IPS-20b (cell line): ENCODE measurements at regions not wholly inside any gene's neighbourhood (a gene's known extent, or its start where the extent isn't known, plus 50 kb on each side); places are given as distances from the start of the nearest gene placed in this dataset.

Experiments
- H3K27ac ChIP-seq: one replicate; pipeline ENCODE4 v1.5.1; 2013; ENCODE audit warnings: low read length
- H3K27me3 ChIP-seq: 2 replicates; pipeline ENCODE4 v1.6.1; 2013; ENCODE audit warnings: mild to moderate bottlenecking, low read length, inconsistent platforms; ENCODE audit not compliant: insufficient read depth
- H3K36me3 ChIP-seq: 2 replicates; pipeline ENCODE4 v1.6.1; 2013; ENCODE audit warnings: low read depth, mild to moderate bottlenecking, inconsistent platforms, low read length, moderate library complexity; ENCODE audit not compliant: insufficient read depth
- H3K4me1 ChIP-seq: 2 replicates; pipeline ENCODE4 v1.6.1; 2013; ENCODE audit warnings: mild to moderate bottlenecking, control low read depth, inconsistent platforms, low read length, moderate library complexity; ENCODE audit not compliant: insufficient read depth
- H3K4me3 ChIP-seq: 2 replicates; pipeline ENCODE4 v1.5.1; 2013; ENCODE audit warnings: mild to moderate bottlenecking, low read length, inconsistent platforms
- H3K9ac ChIP-seq: 2 replicates; pipeline ENCODE4 v1.6.1; 2013; ENCODE audit warnings: low read depth, mild to moderate bottlenecking, inconsistent platforms, low read length, moderate library complexity
- H3K9me3 ChIP-seq: 2 replicates; pipeline ENCODE4 v1.6.1; 2013; ENCODE audit warnings: mild to moderate bottlenecking, low read depth, low read length, inconsistent platforms; ENCODE audit not compliant: insufficient read depth

DNA sequence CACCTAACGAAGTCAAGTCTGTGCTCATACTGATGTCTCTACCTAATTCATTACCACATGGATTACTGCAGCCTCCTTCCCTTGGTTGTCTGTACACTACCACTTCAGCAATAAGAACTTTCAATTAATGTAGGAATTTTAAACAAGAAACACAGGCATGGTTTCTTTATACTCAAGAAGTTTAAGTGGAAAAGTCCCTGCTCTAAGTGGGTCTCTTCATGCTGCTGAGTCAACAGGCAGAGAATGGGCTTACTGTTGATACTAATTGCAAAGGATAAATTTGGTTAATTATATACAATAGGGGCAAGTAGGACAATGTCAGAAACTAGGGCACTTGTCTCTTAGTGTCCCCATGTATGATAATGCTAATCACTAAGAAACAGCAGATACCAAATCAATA is 392.6 kb downstream of the DSEL start:
- Histone ChIP-seq H3K4me3 (no peak overlapping the region), H3K36me3 (no peaks in the 10 kb centered on the region)

DNA sequence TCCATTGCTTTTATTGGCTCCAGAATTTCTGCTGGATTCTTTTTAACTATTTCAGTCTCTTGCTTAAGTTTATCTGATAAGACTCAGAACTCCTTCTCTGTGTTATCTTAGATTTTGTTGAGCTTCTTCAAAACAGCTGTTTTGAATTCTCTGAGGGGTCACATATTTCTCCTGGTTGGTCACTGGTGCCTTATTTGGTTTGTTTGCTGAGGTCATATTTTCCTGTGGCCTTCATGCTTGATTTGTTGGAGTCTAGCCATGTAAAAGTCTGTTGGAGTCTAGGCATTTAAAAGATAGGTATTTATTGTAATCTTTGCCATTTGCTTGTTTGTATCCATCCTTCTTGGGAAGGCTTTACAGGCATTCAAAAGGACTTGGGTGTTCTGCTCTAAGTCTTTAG is 398.7 kb downstream of the DSEL start:
- Histone ChIP-seq H3K9me3 (no peaks in the 10 kb centered on the region), H3K27me3 (no peaks in the 10 kb centered on the region), H3K4me3 (no peak overlapping the region), H3K27ac (no peak overlapping the region), H3K36me3 (no peaks in the 10 kb centered on the region), H3K9ac (no peak overlapping the region), H3K4me1 (no peaks in the 10 kb centered on the region)

More for the DNA sequence above, 392.6 kb downstream of the DSEL start:
- Histone ChIP-seq H3K27me3 (no peaks in the 10 kb centered on the region), H3K27ac (no peak overlapping the region), H3K9ac (no peak overlapping the region), H3K4me1 (no peaks in the 10 kb centered on the region), H3K9me3 (0 out of 2 replicates have a peak, but pooled peaks cover 7% of the 10 kb centered on the region)

DNA sequence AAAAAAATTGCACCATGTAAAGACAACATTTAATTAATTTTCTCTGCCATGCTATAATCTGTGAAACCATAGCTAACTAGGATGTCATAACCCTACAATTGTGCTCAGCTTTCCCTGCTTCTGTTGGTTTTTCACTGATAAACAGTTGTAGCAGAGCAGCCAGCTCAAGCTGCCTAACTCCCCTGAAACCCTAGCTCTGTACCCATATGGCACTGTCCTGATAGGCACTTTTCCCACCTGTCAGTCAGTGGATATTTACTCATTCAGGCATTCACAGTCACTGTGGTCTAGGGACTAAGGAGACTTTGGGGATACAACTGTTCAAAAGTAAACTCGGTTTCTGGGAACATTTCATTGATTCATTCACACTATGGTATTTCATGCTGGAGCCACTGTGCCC is 407.0 kb downstream of the DSEL start:
- H3K27ac ChIP-seq: no peak overlapping the region
- no peaks in the 10 kb centered on the region for H3K4me1 ChIP-seq
- H3K27me3 ChIP-seq: no peaks in the 10 kb centered on the region
- no peak overlapping the region for H3K9ac ChIP-seq
- H3K9me3 ChIP-seq: no peaks in the 10 kb centered on the region
- H3K4me3 ChIP-seq: no peak overlapping the region
- no peaks in the 10 kb centered on the region for H3K36me3 ChIP-seq

DNA sequence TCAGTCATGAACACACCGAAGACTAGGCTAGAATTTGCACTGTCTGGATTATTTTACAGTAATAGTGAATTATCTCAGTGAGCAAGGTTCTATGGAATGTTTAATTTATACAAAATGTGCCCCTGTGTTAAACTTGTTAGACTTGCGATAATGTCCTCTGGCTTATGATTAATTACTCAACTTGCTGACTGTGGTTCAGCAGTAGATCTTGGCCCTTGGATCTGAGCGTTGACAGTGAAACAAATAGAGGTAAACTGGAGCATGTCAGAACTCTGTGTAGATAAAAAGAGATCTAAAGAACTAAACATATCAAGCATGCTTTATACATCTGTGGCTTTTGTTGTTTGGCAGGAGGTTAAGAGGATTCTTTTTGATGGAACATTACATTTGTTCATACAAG is 407.6 kb downstream of the DSEL start:
- no peaks in the 10 kb centered on the region for H3K27me3 ChIP-seq
- H3K4me1 ChIP-seq: no peaks in the 10 kb centered on the region
- H3K9ac ChIP-seq: no peak overlapping the region

DNA sequence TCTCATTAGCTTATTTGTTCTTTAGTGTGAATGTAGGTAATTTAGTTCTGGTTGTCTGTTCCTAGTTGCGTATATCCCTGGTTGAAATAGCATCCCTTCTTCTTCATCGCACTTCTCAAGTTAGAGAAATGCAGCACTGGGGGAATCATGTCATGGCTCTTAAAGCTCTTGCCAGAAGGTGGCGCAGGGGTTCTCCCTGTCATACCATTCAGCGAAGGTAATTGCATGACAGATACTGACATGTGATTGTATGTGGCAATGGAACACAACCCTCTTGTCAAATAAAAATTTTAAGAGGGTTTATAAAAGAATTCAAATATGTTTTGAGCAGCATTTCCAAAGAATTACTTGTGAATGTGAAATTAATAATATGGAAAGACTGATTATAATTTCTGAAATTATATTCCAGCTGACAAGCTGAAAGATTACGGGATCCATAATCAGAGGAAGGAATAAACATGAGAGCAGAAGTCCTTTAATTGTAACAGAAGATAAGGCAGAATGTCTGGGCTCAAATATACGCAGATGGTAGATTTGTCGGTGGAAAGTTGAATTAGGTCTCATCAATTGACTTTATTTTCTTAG is 411.7 kb downstream of the DSEL start:
- Histone ChIP-seq H3K27ac (no peak overlapping the region), H3K9ac (no peak overlapping the region), H3K4me3 (no peak overlapping the region), H3K36me3 (no peaks in the 10 kb centered on the region), H3K9me3 (no peaks in the 10 kb centered on the region), H3K4me1 (no peaks in the 10 kb centered on the region), H3K27me3 (no peaks in the 10 kb centered on the region)

More for the DNA sequence above, 407.6 kb downstream of the DSEL start:
- Histone ChIP-seq H3K4me3 (no peak overlapping the region), H3K9me3 (no peaks in the 10 kb centered on the region), H3K27ac (no peak overlapping the region), H3K36me3 (no peaks in the 10 kb centered on the region)

DNA sequence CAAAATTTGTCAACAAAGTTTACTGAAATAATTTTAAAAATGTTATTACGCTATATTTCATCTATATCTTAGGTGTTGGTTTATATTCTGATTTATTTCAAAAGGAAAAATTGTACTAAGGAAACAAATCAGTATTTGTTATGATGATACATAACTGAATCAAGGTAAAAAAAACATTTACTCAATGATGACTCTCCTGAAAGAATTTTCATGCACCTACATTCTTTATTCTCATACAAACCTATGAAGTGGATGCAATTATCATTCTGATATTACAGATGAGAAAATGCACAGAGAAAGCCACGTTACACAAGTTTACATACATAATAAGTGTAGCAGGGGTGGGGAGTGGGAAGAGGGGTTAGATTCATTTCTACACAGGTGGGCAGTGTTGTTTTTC is 422.4 kb downstream of the DSEL start:
- no peaks in the 10 kb centered on the region for H3K9me3 ChIP-seq
- H3K4me3 ChIP-seq: no peak overlapping the region
- H3K27me3 ChIP-seq: no peaks in the 10 kb centered on the region
- no peaks in the 10 kb centered on the region for H3K36me3 ChIP-seq
- H3K27ac ChIP-seq: no peak overlapping the region
- no peaks in the 10 kb centered on the region for H3K4me1 ChIP-seq
- no peak overlapping the region for H3K9ac ChIP-seq

DNA sequence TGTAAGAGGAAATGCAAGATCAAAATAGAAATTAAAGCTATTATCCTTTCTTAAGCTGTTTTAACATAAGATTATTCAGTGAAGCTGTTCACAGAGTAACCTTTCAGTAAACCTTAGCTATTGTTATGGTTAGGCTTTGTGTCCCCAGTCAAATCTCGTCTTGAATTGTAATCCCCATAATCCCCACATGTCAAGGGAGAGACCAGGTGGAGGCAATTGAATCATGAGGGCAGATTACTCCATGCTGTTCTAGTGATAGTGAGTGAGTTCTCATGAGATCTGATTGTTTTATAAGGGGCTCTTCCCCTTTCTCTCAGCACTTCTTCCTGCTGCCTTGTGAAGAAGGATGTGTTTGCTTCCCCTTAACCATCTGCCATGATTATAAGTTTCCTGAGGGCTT is 424.4 kb downstream of the DSEL start:
- H3K36me3 ChIP-seq: no peaks in the 10 kb centered on the region
- no peaks in the 10 kb centered on the region for H3K9me3 ChIP-seq
- no peak overlapping the region for H3K9ac ChIP-seq
- no peak overlapping the region for H3K27ac ChIP-seq
- no peak overlapping the region for H3K4me3 ChIP-seq
- no peaks in the 10 kb centered on the region for H3K27me3 ChIP-seq
- no peaks in the 10 kb centered on the region for H3K4me1 ChIP-seq

DNA sequence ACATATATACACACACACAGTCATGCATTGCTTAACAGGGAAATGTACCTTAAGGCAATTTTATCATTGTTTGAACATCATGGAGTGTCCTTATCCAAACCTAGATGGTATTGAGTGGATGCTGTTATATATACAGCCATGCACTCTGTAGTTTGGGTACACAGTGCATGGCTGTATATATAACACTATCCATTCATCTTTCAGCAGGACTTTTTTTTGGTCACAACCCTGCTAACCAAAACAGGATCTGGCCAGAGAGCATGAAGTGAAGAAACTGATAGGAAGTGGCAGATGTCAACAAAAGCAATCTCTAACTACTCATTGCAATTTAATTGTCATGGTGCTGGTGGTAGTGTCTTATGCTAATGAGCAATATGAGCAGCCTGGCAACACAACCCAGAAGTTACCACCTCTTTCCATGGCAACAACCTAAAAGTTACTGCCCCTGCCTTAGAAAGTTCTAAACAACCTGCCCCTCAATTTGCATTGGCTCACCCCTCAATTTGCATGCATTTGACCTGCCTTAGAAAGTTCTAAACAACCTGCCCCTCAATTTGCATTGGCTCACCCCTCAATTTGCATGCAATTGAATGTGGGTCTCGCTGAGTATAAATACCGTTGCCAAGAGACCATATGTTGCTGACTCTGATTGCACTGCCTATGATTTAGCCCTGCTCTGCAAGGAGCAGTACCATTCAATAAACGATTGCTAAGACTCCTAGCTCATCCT is 434.9 kb downstream of the DSEL start:
- Histone ChIP-seq H3K9me3 (no peaks in the 10 kb centered on the region), H3K27ac (no peak overlapping the region), H3K4me1 (peaks cover 14% of the 10 kb centered on the region), H3K27me3 (no peaks in the 10 kb centered on the region), H3K4me3 (no peak overlapping the region), H3K9ac (no peak overlapping the region), H3K36me3 (no peaks in the 10 kb centered on the region)

DNA sequence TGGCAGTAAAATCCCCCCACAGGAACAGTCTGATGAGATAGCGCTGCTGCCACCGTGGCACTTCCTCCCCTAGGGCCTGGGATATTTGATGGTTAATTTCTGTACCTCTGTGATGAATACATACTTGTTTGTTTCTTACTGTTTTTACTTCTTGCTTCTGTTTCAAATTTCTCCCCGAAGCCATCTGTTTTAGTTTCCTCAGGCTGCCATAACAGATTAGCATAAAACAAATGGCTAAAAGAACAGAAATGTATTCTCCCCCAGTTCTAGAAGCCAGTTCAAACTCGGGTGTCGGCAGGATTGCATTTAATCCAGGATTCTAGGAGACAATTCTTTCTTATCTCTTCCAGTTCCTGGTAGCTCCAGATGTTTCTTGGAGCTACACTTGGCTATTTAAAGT is 435.9 kb downstream of the DSEL start:
- Histone ChIP-seq H3K36me3 (no peaks in the 10 kb centered on the region), H3K27me3 (no peaks in the 10 kb centered on the region), H3K4me1 (peaks cover 14% of the 10 kb centered on the region), H3K9ac (no peak overlapping the region), H3K9me3 (no peaks in the 10 kb centered on the region), H3K4me3 (no peak overlapping the region), H3K27ac (no peak overlapping the region)

DNA sequence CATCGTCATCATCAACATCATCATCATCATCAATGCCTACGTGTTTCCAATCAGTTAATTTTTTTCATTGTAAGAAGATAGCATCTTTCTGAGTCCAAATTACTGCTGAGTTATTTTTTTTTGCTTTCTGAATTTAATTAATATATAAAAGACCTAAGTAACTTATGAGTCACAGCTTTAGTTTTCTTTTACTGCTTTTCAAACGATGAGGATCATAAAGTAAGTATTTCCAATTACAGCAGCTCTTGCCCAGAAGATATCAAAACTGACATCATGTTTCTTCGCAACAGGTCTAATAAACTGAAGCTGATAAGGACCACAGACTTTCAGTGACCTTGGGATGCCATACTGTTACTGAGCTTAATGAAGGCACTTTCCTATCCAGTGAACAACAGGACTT is 442.2 kb downstream of the DSEL start:
- Histone ChIP-seq H3K4me1 (peaks cover 10% of the 10 kb centered on the region; the same call in 1 of the 2 replicates), H3K27me3 (no peaks in the 10 kb centered on the region), H3K36me3 (no peaks in the 10 kb centered on the region), H3K9me3 (no peaks in the 10 kb centered on the region), H3K9ac (no peak overlapping the region), H3K27ac (no peak overlapping the region), H3K4me3 (no peak overlapping the region)

DNA sequence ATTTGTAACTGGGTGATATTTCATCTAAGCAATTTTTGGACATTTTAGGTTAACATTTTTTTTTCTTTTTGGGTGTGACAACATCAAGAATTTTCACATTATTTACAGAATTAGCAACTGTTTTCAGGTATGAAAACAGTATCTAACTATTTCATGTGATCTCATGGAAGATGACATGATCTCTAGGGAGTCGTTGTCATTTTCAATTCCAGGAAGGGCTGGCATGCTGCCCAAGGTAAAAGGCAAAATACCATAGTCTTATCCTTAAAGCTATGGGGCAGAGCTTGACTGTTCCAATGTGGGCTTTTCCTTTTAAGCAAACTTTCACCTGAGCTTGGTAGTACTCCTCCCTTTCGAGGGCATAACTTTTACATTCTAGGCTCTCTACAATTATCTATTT is 443.7 kb downstream of the DSEL start:
- peaks cover 4% of the 10 kb centered on the region; the same call in 1 of the 2 replicates for H3K4me1 ChIP-seq
- H3K36me3 ChIP-seq: no peaks in the 10 kb centered on the region
- no peak overlapping the region for H3K4me3 ChIP-seq
- H3K9me3 ChIP-seq: no peaks in the 10 kb centered on the region
- H3K27me3 ChIP-seq: no peaks in the 10 kb centered on the region
- H3K9ac ChIP-seq: no peak overlapping the region
- H3K27ac ChIP-seq: no peak overlapping the region

DNA sequence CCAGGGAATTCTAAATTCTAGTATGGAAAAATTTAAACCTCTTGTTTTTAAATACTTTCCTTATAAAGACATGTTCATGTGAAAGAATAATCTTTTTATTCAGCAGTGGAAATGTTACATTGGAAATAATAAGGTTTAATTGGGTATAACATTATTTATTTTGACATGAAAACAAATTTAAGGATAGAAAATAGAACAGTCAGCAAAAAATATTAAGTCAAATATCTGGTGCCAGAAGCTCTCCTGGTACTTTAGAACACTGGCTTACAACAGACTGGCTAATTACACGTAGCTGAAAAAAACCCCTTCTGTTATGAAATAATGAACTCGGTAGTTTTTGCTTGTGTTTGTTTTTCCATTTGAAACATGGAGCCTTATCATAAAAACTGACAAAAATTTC is 447.9 kb downstream of the DSEL start:
- H3K4me1 ChIP-seq: peaks cover 4% of the 10 kb centered on the region; the same call in 1 of the 2 replicates
- no peak overlapping the region for H3K4me3 ChIP-seq
- H3K27ac ChIP-seq: no peak overlapping the region

More for the DNA sequence above, 447.9 kb downstream of the DSEL start:
- no peaks in the 10 kb centered on the region for H3K36me3 ChIP-seq
- no peaks in the 10 kb centered on the region for H3K27me3 ChIP-seq
- no peak overlapping the region for H3K9ac ChIP-seq
- H3K9me3 ChIP-seq: peaks cover 4% of the 10 kb centered on the region; the same call in 1 of the 2 replicates
